DOHH2 (cell line): ENCODE measurements at regions not wholly inside any gene's neighbourhood (a gene's known extent, or its start where the extent isn't known, plus 50 kb on each side); places are given as distances from the start of the nearest gene placed in this dataset.

Experiments
- H3F3A ChIP-seq: fragments of 200-600 bp; sonication (generic), shearing (Covaris generic); 2 replicates; pipeline ENCODE4 v1.6.0; 2016; ENCODE audit warnings: antibody characterized with exemption, mild to moderate bottlenecking; ENCODE audit not compliant: control insufficient read depth, insufficient read depth
- H3K27ac ChIP-seq: fragments of 200-600 bp; sonication (generic); 2 replicates; pipeline ENCODE4 v1.5.1; 2014; ENCODE audit warnings: low read depth, mild to moderate bottlenecking, low read length, moderate library complexity
- H3K27me3 ChIP-seq: fragments of 200-600 bp; sonication (generic); 2 replicates; pipeline ENCODE4 v1.6.1; 2014; ENCODE audit warnings: mild to moderate bottlenecking, low read length, mixed read lengths; ENCODE audit not compliant: control insufficient read depth
- H3K36me3 ChIP-seq: fragments of 200-600 bp; sonication (generic); 2 replicates; pipeline ENCODE4 v1.6.1; 2014; ENCODE audit warnings: mild to moderate bottlenecking, low read length, moderate library complexity, mixed read lengths; ENCODE audit not compliant: control insufficient read depth
- H3K4me1 ChIP-seq: fragments of 200-600 bp; sonication (generic); 2 replicates; pipeline ENCODE4 v1.6.1; 2014; ENCODE audit warnings: mild to moderate bottlenecking, low read length, mixed read lengths; ENCODE audit not compliant: control insufficient read depth
- H3K4me2 ChIP-seq: fragments of 200-600 bp; sonication (generic); 2 replicates; pipeline ENCODE4 v1.6.0; 2014; ENCODE audit warnings: mild to moderate bottlenecking, low read length, moderate library complexity
- H3K4me3 ChIP-seq: fragments of 200-600 bp; sonication (generic); 2 replicates; pipeline ENCODE4 v1.5.1; 2014; ENCODE audit warnings: mild to moderate bottlenecking, low read length, mixed read lengths
- H3K79me2 ChIP-seq: fragments of 200-600 bp; sonication (generic); 2 replicates; pipeline ENCODE4 v1.6.1; 2014; ENCODE audit warnings: mild to moderate bottlenecking, low read length, mixed read lengths; ENCODE audit not compliant: control insufficient read depth
- H3K9me2 ChIP-seq: fragments of 200-600 bp; sonication (generic); replicated peaks from 2 replicates; pipeline ENCODE4 v1.6.1; 2014; ENCODE audit warnings: mild to moderate bottlenecking, low read length, mixed read lengths; ENCODE audit not compliant: control insufficient read depth
- H3K9me3 ChIP-seq: fragments of 200-600 bp; sonication (generic); 2 replicates; pipeline ENCODE4 v1.6.1; 2014; ENCODE audit warnings: antibody characterized with exemption, low read length, mixed read lengths; ENCODE audit not compliant: control insufficient read depth, insufficient read depth
- H4K20me1 ChIP-seq: fragments of 200-600 bp; sonication (generic); 2 replicates; pipeline ENCODE4 v1.6.0; 2014; ENCODE audit warnings: low read depth, mild to moderate bottlenecking, antibody characterized with exemption, low read length, moderate library complexity; ENCODE audit not compliant: control insufficient read depth, insufficient read depth
- EZH2phosphoT487 ChIP-seq: fragments of 200-600 bp; sonication (generic); IDR thresholded peaks from 2 replicates; pipeline ENCODE4 v1.6.1; 2017; ENCODE audit warnings: borderline replicate concordance, mild to moderate bottlenecking, antibody characterized with exemption, low read length, moderate library complexity, mixed read lengths
- TF ChIP-seq, protein P1 (sequence below): fragments of 200-600 bp; sonication (generic); IDR thresholded peaks from one replicate; pipeline ENCODE4 v1.5.1; 2014; ENCODE audit warnings: antibody characterized with exemption, mild to moderate bottlenecking, low read depth, low read length; ENCODE audit not compliant: poor library complexity, severe bottlenecking

- H3K27ac ChIP-seq, result no peak overlapping the region
- H4K20me1 ChIP-seq, result no peaks in the 10 kb centered on the region
- H3F3A ChIP-seq, result no peaks in the 10 kb centered on the region
- no peak overlapping the region for H3K4me2 ChIP-seq
- H3K79me2 ChIP-seq, result no peaks in the 10 kb centered on the region
- H3K27me3 ChIP-seq, result no peaks in the 10 kb centered on the region
- H3K9me3 ChIP-seq, result no peaks in the 10 kb centered on the region
- no peaks in the 10 kb centered on the region for H3K4me1 ChIP-seq
- no peaks in the 10 kb centered on the region for H3K9me2 ChIP-seq
- H3K4me3 ChIP-seq, result no peak overlapping the region
- no peak for TF ChIP-seq EZH2phosphoT487
- TF ChIP-seq, protein P1, sequence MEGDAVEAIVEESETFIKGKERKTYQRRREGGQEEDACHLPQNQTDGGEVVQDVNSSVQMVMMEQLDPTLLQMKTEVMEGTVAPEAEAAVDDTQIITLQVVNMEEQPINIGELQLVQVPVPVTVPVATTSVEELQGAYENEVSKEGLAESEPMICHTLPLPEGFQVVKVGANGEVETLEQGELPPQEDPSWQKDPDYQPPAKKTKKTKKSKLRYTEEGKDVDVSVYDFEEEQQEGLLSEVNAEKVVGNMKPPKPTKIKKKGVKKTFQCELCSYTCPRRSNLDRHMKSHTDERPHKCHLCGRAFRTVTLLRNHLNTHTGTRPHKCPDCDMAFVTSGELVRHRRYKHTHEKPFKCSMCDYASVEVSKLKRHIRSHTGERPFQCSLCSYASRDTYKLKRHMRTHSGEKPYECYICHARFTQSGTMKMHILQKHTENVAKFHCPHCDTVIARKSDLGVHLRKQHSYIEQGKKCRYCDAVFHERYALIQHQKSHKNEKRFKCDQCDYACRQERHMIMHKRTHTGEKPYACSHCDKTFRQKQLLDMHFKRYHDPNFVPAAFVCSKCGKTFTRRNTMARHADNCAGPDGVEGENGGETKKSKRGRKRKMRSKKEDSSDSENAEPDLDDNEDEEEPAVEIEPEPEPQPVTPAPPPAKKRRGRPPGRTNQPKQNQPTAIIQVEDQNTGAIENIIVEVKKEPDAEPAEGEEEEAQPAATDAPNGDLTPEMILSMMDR, result no peak
- H3K36me3 ChIP-seq, result no peaks in the 10 kb centered on the region
Measured at GRCh38 chr7:10918093-10918590, 55.5 kb upstream of the PHF14 start.

DNA sequence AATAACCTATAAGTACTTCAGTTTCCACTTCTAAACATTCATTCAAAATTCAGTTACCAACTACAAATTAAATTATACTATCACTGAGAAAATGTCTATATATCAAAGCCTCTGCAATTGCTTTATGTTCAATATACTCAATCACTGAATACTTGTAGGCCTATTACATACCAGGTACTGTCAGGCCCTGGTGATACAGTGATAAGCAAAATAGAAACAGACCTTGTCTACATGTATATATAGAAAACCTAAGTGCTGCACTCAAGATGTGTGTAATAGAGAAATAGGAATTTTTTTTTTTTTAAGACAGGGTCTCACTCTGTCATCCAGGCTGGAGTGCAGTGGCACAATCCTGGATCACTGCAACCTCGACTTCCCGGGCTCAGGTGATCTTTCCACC lies 53.7 kb upstream of the PHF14 start:
- no peak overlapping the region for H3K4me2 ChIP-seq
- H3K9me3 ChIP-seq, result no peaks in the 10 kb centered on the region
- H3K4me3 ChIP-seq, result no peak overlapping the region
- H3K9me2 ChIP-seq, result no peaks in the 10 kb centered on the region
- no peak overlapping the region for H3K27ac ChIP-seq
- TF ChIP-seq, protein P1, result no peak
- no peaks in the 10 kb centered on the region for H3K4me1 ChIP-seq
- H3K36me3 ChIP-seq, result no peaks in the 10 kb centered on the region
- H3K79me2 ChIP-seq, result no peaks in the 10 kb centered on the region
- no peaks in the 10 kb centered on the region for H3F3A ChIP-seq
- no peaks in the 10 kb centered on the region for H4K20me1 ChIP-seq
- no peaks in the 10 kb centered on the region for H3K27me3 ChIP-seq
